Caco-2 (cell line): ENCODE measurements at regions not wholly inside any gene's neighbourhood (a gene's known extent, or its start where the extent isn't known, plus 50 kb on each side); places are given as distances from the start of the nearest gene placed in this dataset.

Source experiments
- BruUV-seq: library from RNA; stranded (reverse); fragments of 400-500 nt; replicated peaks from 2 replicates; lab custom pipeline; 2021; lab: Mats Ljungman, UMichigan
- CTCF ChIA-PET: fragments of 300-600 bp; sonication (Branson Sonifier 250); formaldehyde crosslinking; loops from one replicate; lab custom pipeline; 2022; ENCODE audit warnings: antibody characterized with exemption; lab: Charles Lee
- POLR2A ChIA-PET: fragments of 300-600 bp; sonication (Branson Sonifier 250); formaldehyde crosslinking; loops from one replicate; lab custom pipeline; 2022; ENCODE audit warnings: antibody characterized with exemption; lab: Charles Lee
- DNase-seq, 2 experiments: peaks; one replicate each; pipeline versions ENCODE4 v3.0.0 to v3.0.0-alpha.2; 2020 to 2022
- H3K27me3 ChIP-seq: replicated peaks from 2 replicates; pipeline ENCODE4 v1.6.0; 2011; ENCODE audit warnings: low read length; ENCODE audit not compliant: control insufficient read depth, insufficient read depth
- H3K36me3 ChIP-seq: 2 replicates; pipeline ENCODE4 v1.5.1; 2011; ENCODE audit warnings: low read length; ENCODE audit not compliant: control insufficient read depth, insufficient read depth
- H3K4me1 ChIP-seq: fragments of 250-450 bp; sonication (Bioruptor Pico); 2 replicates; pipeline ENCODE4 v1.5.1; 2020; ENCODE audit warnings: mild to moderate bottlenecking
- H3K4me3 ChIP-seq: 2 replicates; pipeline ENCODE4 v1.5.1; 2011; ENCODE audit warnings: low read depth, mild to moderate bottlenecking, control low read depth, low read length
- H3K9me3 ChIP-seq: fragments of 250-450 bp; sonication (Bioruptor Pico); 2 replicates; pipeline ENCODE4 v1.5.1; 2020; ENCODE audit warnings: mild to moderate bottlenecking, moderate library complexity
- H3K27ac Mint-ChIP-seq: one replicate; pipeline ENCODE4 v1.8.0; 2022; ENCODE audit warnings: mixed read lengths; ENCODE audit not compliant: unreplicated experiment
- H3K27me3 Mint-ChIP-seq: one replicate; pipeline ENCODE4 v1.8.0; 2022; ENCODE audit warnings: mixed read lengths; ENCODE audit not compliant: insufficient read depth, unreplicated experiment
- H3K36me3 Mint-ChIP-seq: one replicate; pipeline ENCODE4 v1.8.0; 2022; ENCODE audit warnings: mild to moderate bottlenecking, mixed read lengths; ENCODE audit not compliant: insufficient read depth, unreplicated experiment
- H3K4me1 Mint-ChIP-seq: one replicate; pipeline ENCODE4 v1.8.0; 2022; ENCODE audit warnings: low read depth, mixed read lengths; ENCODE audit not compliant: unreplicated experiment
- H3K4me3 Mint-ChIP-seq: one replicate; pipeline ENCODE4 v1.8.0; 2022; ENCODE audit warnings: mild to moderate bottlenecking, moderate library complexity, mixed read lengths; ENCODE audit not compliant: unreplicated experiment
- H3K9me3 Mint-ChIP-seq: one replicate; pipeline ENCODE4 v1.8.0; 2022; ENCODE audit warnings: mixed read lengths; ENCODE audit not compliant: unreplicated experiment
- CTCF ChIP-seq, 2 experiments: fragments of 200-600 bp in 1 of 2; IDR thresholded peaks; 1 replicate in 1 of 2; 2 replicates in 1 of 2; pipeline versions ENCODE4 v1.5.1 to v1.8.0; 2011 to 2022; ENCODE audit warnings: antibody characterized with exemption in 1 of 2, control low read depth in 1 of 2, inconsistent platforms in 1 of 2, low read depth in 1 of 2, low read length in 1 of 2, mild to moderate bottlenecking in 1 of 2, moderate library complexity in 1 of 2; ENCODE audit not compliant: insufficient read depth in 1 of 2, severe bottlenecking in 1 of 2, unreplicated experiment in 1 of 2
- intact Hi-C: fragments of 100-400 bp; cut with micrococcal nuclease; formaldehyde crosslinking; loops from one replicate; pipeline ENCODE4 v1.10.0; 2022; ENCODE audit not compliant: unreplicated experiment

- no peak for TF ChIP-seq CTCF (IDR thresholded peaks at IDR 0.05; ENCODE audit: insufficient read depth in 1 of 2, low read depth in 1 of 2, low read length in 1 of 2, severe bottlenecking in 1 of 2, unreplicated experiment in 1 of 2)
- no peaks in the 10 kb centered on the region for H3K9me3 Mint-ChIP-seq
- Histone ChIP-seq H3K4me1 (peaks cover 3% of the 10 kb centered on the region; the same call in 1 of the 2 replicates), H3K36me3 (no peaks in the 10 kb centered on the region), H3K27me3 (no peaks in the 10 kb centered on the region), H3K4me3 (no peak overlapping the region), H3K9me3 (no peaks in the 10 kb centered on the region)
- ChIA-PET CTCF (no interaction called here), POLR2A (no interaction called here)
- no TSS peak for BruUV-seq
- no peaks in the 10 kb centered on the region for H3K36me3 Mint-ChIP-seq
- H3K4me1 Mint-ChIP-seq: no peaks in the 10 kb centered on the region
- H3K27me3 Mint-ChIP-seq: no peaks in the 10 kb centered on the region
- no peak overlapping the region for H3K4me3 Mint-ChIP-seq
- intact Hi-C loops: no loop called here
- no peak overlapping the region for H3K27ac Mint-ChIP-seq
- DNase-seq: no peak
These were observed 134.5 kb downstream of the PPP1R3A start for GRCh38 chr7:113784316-113784715.

GRCh38 chr7:113783403-113783802 is 135.4 kb downstream of the PPP1R3A start:
- Histone ChIP-seq H3K4me3 (no peak overlapping the region), H3K4me1 (peaks cover 3% of the 10 kb centered on the region; the same call in 1 of the 2 replicates), H3K27me3 (no peaks in the 10 kb centered on the region), H3K9me3 (no peaks in the 10 kb centered on the region), H3K36me3 (no peaks in the 10 kb centered on the region)
- POLR2A ChIA-PET: no interaction called here
- no peak for TF ChIP-seq CTCF (IDR thresholded peaks at IDR 0.05; ENCODE audit: insufficient read depth in 1 of 2, low read depth in 1 of 2, low read length in 1 of 2, severe bottlenecking in 1 of 2, unreplicated experiment in 1 of 2)
- H3K36me3 Mint-ChIP-seq: no peaks in the 10 kb centered on the region
- CTCF ChIA-PET: no interaction called here
- no peak for DNase-seq
- H3K4me1 Mint-ChIP-seq: no peaks in the 10 kb centered on the region
- H3K27ac Mint-ChIP-seq: no peak overlapping the region
- H3K27me3 Mint-ChIP-seq: no peaks in the 10 kb centered on the region
- no peaks in the 10 kb centered on the region for H3K9me3 Mint-ChIP-seq
- no peak overlapping the region for H3K4me3 Mint-ChIP-seq
- intact Hi-C loops: no loop called here
- BruUV-seq: no TSS peak

- no peak for DNase-seq
- intact Hi-C loops: no loop called here
- TF ChIP-seq CTCF (IDR thresholded peaks at IDR 0.05; ENCODE audit: insufficient read depth in 1 of 2, low read depth in 1 of 2, low read length in 1 of 2, severe bottlenecking in 1 of 2, unreplicated experiment in 1 of 2): no peak
- Mint-ChIP-seq H3K27me3 (no peaks in the 10 kb centered on the region), H3K4me3 (no peak overlapping the region), H3K36me3 (no peaks in the 10 kb centered on the region), H3K9me3 (no peaks in the 10 kb centered on the region), H3K27ac (no peak overlapping the region), H3K4me1 (no peaks in the 10 kb centered on the region)
- Histone ChIP-seq H3K27me3 (no peaks in the 10 kb centered on the region), H3K4me3 (no peak overlapping the region), H3K9me3 (no peaks in the 10 kb centered on the region), H3K36me3 (no peaks in the 10 kb centered on the region), H3K4me1 (no peaks in the 10 kb centered on the region)
- POLR2A ChIA-PET: no interaction called here
- CTCF ChIA-PET: no interaction called here
- BruUV-seq: no TSS peak
These were observed 143.0 kb downstream of the PPP1R3A start for GRCh38 chr7:113775804-113776203.
